PFSK-1 (cell line): ENCODE measurements at regions not wholly inside any gene's neighbourhood (a gene's known extent, or its start where the extent isn't known, plus 50 kb on each side); places are given as distances from the start of the nearest gene placed in this dataset.

Source experiments
- FOXP2 ChIP-seq: optimal IDR thresholded peaks from 2 replicates; pipeline ENCODE3; 2011; ENCODE audit warnings: borderline replicate concordance, control low read depth, inconsistent platforms; ENCODE audit not compliant: insufficient read depth; ENCODE audit errors: extremely low read length, extremely low read depth
- SIN3A ChIP-seq: IDR thresholded peaks from 2 replicates; pipeline ENCODE4 v1.6.1; 2012; ENCODE audit warnings: mild to moderate bottlenecking, low read length, moderate library complexity, borderline replicate concordance; ENCODE audit not compliant: insufficient read depth
- TAF1 ChIP-seq: IDR thresholded peaks from 2 replicates; pipeline ENCODE4 v1.6.1; 2012; ENCODE audit warnings: low read length, control low read depth, borderline replicate concordance; ENCODE audit not compliant: insufficient read depth
- TF ChIP-seq, protein P1 (sequence below), 2 experiments: IDR thresholded peaks; 2 replicates each; pipeline versions ENCODE4 v1.6.1 to v1.8.0; 2011 to 2012; ENCODE audit warnings: low read depth in 2 of 2, low read length in 2 of 2, control low read depth in 1 of 2, inconsistent platforms in 1 of 2, mild to moderate bottlenecking in 1 of 2, moderate library complexity in 1 of 2; ENCODE audit not compliant: insufficient read depth in 1 of 2

DNA sequence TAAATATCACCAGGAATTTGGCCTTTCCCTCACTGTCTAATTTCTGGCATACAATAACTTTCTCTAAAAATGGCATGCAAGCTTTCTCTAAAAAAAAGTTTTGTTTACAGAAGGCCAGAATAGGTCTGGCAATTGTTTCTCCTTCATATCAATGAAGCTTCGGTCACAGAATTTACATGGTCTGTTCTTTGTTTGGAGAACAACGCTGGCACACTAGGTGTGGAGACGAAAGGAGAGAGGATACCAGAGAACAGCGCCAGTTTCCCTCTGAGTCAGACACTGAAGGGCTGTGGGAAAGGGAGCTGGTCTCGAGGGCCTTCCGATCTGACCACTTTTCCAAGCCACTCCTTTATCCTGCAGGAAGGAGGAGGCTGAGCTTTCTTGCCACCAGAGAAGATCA lies 60.1 kb upstream of the ITGA1 start:
- no peak for TF ChIP-seq TAF1
- TF ChIP-seq SIN3A, result no peak
- TF ChIP-seq, protein P1, sequence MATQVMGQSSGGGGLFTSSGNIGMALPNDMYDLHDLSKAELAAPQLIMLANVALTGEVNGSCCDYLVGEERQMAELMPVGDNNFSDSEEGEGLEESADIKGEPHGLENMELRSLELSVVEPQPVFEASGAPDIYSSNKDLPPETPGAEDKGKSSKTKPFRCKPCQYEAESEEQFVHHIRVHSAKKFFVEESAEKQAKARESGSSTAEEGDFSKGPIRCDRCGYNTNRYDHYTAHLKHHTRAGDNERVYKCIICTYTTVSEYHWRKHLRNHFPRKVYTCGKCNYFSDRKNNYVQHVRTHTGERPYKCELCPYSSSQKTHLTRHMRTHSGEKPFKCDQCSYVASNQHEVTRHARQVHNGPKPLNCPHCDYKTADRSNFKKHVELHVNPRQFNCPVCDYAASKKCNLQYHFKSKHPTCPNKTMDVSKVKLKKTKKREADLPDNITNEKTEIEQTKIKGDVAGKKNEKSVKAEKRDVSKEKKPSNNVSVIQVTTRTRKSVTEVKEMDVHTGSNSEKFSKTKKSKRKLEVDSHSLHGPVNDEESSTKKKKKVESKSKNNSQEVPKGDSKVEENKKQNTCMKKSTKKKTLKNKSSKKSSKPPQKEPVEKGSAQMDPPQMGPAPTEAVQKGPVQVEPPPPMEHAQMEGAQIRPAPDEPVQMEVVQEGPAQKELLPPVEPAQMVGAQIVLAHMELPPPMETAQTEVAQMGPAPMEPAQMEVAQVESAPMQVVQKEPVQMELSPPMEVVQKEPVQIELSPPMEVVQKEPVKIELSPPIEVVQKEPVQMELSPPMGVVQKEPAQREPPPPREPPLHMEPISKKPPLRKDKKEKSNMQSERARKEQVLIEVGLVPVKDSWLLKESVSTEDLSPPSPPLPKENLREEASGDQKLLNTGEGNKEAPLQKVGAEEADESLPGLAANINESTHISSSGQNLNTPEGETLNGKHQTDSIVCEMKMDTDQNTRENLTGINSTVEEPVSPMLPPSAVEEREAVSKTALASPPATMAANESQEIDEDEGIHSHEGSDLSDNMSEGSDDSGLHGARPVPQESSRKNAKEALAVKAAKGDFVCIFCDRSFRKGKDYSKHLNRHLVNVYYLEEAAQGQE (IDR thresholded peaks at IDR 0.05; ENCODE audit: insufficient read depth in 1 of 2, low read depth in 2 of 2, low read length in 2 of 2), result no peak
- no peak for TF ChIP-seq FOXP2
